SK-N-MC (cell line): ENCODE measurements at regions not wholly inside any gene's neighbourhood (a gene's known extent, or its start where the extent isn't known, plus 50 kb on each side); places are given as distances from the start of the nearest gene placed in this dataset.

Experiments used
- EZH2 ChIP-seq: fragments of 200-600 bp; sonication (generic); IDR thresholded peaks from one replicate; pipeline ENCODE4 v1.6.1; 2017; ENCODE audit warnings: antibody characterized with exemption
- FOXP2 ChIP-seq: optimal IDR thresholded peaks from 2 replicates; pipeline ENCODE3; 2011; ENCODE audit warnings: mild to moderate bottlenecking, moderate library complexity; ENCODE audit not compliant: insufficient read depth; ENCODE audit errors: extremely low read length, control extremely low read depth
- POLR2AphosphoS5 ChIP-seq: IDR thresholded peaks from 2 replicates; pipeline ENCODE4 v1.6.1; 2012; ENCODE audit warnings: mild to moderate bottlenecking, low read depth, low read length, borderline replicate concordance

GRCh38 chr6:105824732-105825131 is 261.4 kb upstream of the PRDM1 start:
- TF ChIP-seq EZH2 (no peak), POLR2AphosphoS5 (no peak), FOXP2 (no peak)
